ENCODE measurements at regions not wholly inside any gene's neighbourhood (a gene's known extent, or its start where the extent isn't known, plus 50 kb on each side); places are given as distances from the start of the nearest gene placed in this dataset.

DNA sequence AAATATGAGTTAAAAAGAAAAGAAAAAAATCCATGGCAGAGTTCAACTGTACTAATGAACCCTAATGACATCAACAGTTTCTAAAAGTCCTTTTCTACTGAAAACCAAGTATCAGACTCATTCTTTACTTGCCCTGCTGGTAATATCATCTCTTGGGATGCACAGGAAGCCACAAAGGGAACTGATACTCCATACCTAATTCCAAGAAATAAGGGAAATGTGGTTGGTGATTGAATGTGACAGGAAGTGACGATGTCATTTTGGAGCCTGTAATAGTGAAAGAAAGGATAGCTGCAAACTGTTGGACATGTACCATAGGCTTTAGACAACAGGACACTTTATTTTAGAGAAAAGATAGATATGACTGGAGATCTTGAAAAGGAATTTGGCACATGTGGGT lies 98.7 kb upstream of the VAV3 start:
- TF ChIP-seq, protein P1, sequence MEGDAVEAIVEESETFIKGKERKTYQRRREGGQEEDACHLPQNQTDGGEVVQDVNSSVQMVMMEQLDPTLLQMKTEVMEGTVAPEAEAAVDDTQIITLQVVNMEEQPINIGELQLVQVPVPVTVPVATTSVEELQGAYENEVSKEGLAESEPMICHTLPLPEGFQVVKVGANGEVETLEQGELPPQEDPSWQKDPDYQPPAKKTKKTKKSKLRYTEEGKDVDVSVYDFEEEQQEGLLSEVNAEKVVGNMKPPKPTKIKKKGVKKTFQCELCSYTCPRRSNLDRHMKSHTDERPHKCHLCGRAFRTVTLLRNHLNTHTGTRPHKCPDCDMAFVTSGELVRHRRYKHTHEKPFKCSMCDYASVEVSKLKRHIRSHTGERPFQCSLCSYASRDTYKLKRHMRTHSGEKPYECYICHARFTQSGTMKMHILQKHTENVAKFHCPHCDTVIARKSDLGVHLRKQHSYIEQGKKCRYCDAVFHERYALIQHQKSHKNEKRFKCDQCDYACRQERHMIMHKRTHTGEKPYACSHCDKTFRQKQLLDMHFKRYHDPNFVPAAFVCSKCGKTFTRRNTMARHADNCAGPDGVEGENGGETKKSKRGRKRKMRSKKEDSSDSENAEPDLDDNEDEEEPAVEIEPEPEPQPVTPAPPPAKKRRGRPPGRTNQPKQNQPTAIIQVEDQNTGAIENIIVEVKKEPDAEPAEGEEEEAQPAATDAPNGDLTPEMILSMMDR (conservative IDR thresholded peaks at IDR 0.05; ENCODE audit: low read depth, low read length), result no peak
- TF ChIP-seq CHD1 (IDR thresholded peaks at IDR 0.05; ENCODE audit: low read depth, low read length), result no peak
- TF ChIP-seq, protein P2, sequence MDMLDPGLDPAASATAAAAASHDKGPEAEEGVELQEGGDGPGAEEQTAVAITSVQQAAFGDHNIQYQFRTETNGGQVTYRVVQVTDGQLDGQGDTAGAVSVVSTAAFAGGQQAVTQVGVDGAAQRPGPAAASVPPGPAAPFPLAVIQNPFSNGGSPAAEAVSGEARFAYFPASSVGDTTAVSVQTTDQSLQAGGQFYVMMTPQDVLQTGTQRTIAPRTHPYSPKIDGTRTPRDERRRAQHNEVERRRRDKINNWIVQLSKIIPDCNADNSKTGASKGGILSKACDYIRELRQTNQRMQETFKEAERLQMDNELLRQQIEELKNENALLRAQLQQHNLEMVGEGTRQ (IDR thresholded peaks at IDR 0.05; ENCODE audit: low read depth, low read length), result no peak
- TF ChIP-seq POLR2A (IDR thresholded peaks at IDR 0.05; ENCODE audit: low read depth, low read length), result no peak
- no peak for TF ChIP-seq FOS (IDR thresholded peaks at IDR 0.05; ENCODE audit: low read depth, low read length)
- TF ChIP-seq MXI1 (IDR thresholded peaks at IDR 0.05; ENCODE audit: borderline replicate concordance, low read depth, low read length), result no peak
- no peak for TF ChIP-seq RAD21 (IDR thresholded peaks at IDR 0.05; ENCODE audit: low read length)
- TF ChIP-seq SMC3 (IDR thresholded peaks at IDR 0.05; ENCODE audit: low read depth, low read length), result no peak
- TF ChIP-seq RCOR1 (IDR thresholded peaks at IDR 0.05; ENCODE audit: insufficient replicate concordance, low read length), result no peak
- no peak for TF ChIP-seq MAFK (IDR thresholded peaks at IDR 0.05; ENCODE audit: low read depth, low read length)
- TF ChIP-seq MAZ (IDR thresholded peaks at IDR 0.05; ENCODE audit: borderline replicate concordance, low read depth, low read length), result no peak
- TF ChIP-seq RFX5 (IDR thresholded peaks at IDR 0.05; ENCODE audit: low read depth, low read length), result no peak
- no peak for TF ChIP-seq CEBPB (IDR thresholded peaks at IDR 0.05; ENCODE audit: low read depth, low read length)
- TF ChIP-seq BHLHE40 (IDR thresholded peaks at IDR 0.05; ENCODE audit: low read depth, low read length), result no peak
